ENCODE measurements at regions not wholly inside any gene's neighbourhood (a gene's known extent, or its start where the extent isn't known, plus 50 kb on each side); places are given as distances from the start of the nearest gene placed in this dataset.
"Not testable (repeated sequence)": the region's sequence is repeated elsewhere in the genome, so short reads cannot be mapped to it uniquely, and the experiment has no call there.

GRCh38 chr6:94562846-94563245, 1014.5 kb upstream of the MANEA start:
- Histone ChIP-seq H3K27ac (no peak overlapping the region), H3K9me3 (no peaks in the 10 kb centered on the region), H3K4me3 (no peak overlapping the region), H3K27me3 (no peaks in the 10 kb centered on the region), H3K4me1 (no peaks in the 10 kb centered on the region), H3K36me3 (no peaks in the 10 kb centered on the region)
- DNase-seq (ENCODE audit: extremely low spot score in 2 of 2), result no peak
- intact Hi-C loops (cut with DNase I), result no loop called here
- TF ChIP-seq POLR2AphosphoS5 (IDR thresholded peaks at IDR 0.05; ENCODE audit: insufficient read depth in 1 of 2, low read depth in 1 of 2), result no peak
- TF ChIP-seq CTCF (IDR thresholded peaks at IDR 0.05), result no peak
- no peak for TF ChIP-seq POLR2A (IDR thresholded peaks at IDR 0.05)

- Histone ChIP-seq H3K4me1 (no peaks in the 10 kb centered on the region), H3K9me3 (no peaks in the 10 kb centered on the region), H3K27ac (no peak overlapping the region), H3K4me3 (no peak overlapping the region), H3K36me3 (no peaks in the 10 kb centered on the region), H3K27me3 (no peaks in the 10 kb centered on the region)
- intact Hi-C loops (cut with DNase I), result no loop called here
- no peak for DNase-seq (ENCODE audit: extremely low spot score in 2 of 2)
- TF ChIP-seq POLR2AphosphoS5 (IDR thresholded peaks at IDR 0.05; ENCODE audit: insufficient read depth in 1 of 2, low read depth in 1 of 2) (no peak), POLR2A (IDR thresholded peaks at IDR 0.05) (no peak), CTCF (IDR thresholded peaks at IDR 0.05) (no peak)
Measured at GRCh38 chr6:94559829-94560537, 1017.4 kb upstream of the MANEA start.

DNA sequence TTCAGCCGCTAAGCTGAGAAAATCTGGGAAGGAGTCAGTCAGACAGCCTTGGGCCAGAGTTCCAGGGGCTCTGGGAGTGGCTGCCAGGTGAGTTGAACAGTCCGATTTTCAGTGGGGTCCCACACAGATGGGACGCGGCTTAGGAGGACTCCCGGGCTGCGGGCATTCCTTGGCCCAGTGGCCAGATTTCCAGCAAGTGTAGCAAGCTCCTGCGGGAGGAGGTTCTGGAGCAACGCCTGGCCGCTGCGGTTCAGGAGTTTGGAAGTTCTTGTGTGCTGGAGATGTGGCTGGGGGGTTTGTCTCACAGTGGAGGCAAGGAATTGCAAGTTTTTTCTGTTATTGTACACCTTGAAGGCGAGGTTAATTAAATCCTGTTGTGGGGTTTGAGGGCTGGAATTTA, 1020.1 kb upstream of the MANEA start:
- DNase-seq (ENCODE audit: extremely low spot score in 2 of 2), result not testable (repeated sequence)

GRCh38 chr6:94548201-94548600, 1029.1 kb upstream of the MANEA start:
- TF ChIP-seq POLR2AphosphoS5 (IDR thresholded peaks at IDR 0.05; ENCODE audit: insufficient read depth in 1 of 2, low read depth in 1 of 2), result no peak
- no peak overlapping the region for H3K4me3 ChIP-seq
- H3K4me1 ChIP-seq, result no peaks in the 10 kb centered on the region
- H3K36me3 ChIP-seq, result no peaks in the 10 kb centered on the region
- DNase-seq (ENCODE audit: extremely low spot score in 2 of 2), result no peak
- H3K27me3 ChIP-seq, result no peaks in the 10 kb centered on the region
- intact Hi-C loops (cut with DNase I), result no loop called here
- no peaks in the 10 kb centered on the region for H3K9me3 ChIP-seq
- no peak overlapping the region for H3K27ac ChIP-seq

More for the DNA sequence above, 1020.1 kb upstream of the MANEA start:
- H3K4me1 ChIP-seq; H3K4me3 ChIP-seq; H3K9me3 ChIP-seq; H3K36me3 ChIP-seq; intact Hi-C loops (cut with DNase I); H3K27me3 ChIP-seq; H3K27ac ChIP-seq: not testable (repeated sequence)

DNA sequence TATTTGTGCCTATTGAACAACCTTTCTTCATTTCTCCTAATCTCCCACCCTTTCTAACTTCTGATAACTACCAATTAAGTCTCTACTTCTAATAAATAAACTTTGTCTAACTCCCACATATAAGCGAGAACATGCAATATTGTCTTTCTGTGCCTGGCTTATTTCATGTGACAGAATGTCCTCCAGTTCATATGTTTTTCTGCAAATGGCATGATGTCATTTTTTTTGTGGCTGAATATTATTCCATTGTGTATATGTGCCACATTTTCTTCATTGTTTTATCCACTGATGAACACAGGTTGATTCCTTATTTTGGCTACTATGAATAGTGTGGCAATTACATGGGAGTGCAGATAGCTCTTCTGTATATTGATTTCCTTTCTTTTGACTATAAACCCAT, 1041.5 kb upstream of the MANEA start:
- no peak overlapping the region for H3K4me3 ChIP-seq
- DNase-seq (ENCODE audit: extremely low spot score in 2 of 2), result no peak
- H3K36me3 ChIP-seq, result no peaks in the 10 kb centered on the region
- no peak for TF ChIP-seq POLR2A (IDR thresholded peaks at IDR 0.05)
- no peak for TF ChIP-seq CTCF (IDR thresholded peaks at IDR 0.05)
- no peak for TF ChIP-seq POLR2AphosphoS5 (IDR thresholded peaks at IDR 0.05; ENCODE audit: insufficient read depth in 1 of 2, low read depth in 1 of 2)
- H3K27ac ChIP-seq, result no peak overlapping the region
- intact Hi-C loops (cut with DNase I), result no loop called here
- no peaks in the 10 kb centered on the region for H3K9me3 ChIP-seq
- no peaks in the 10 kb centered on the region for H3K4me1 ChIP-seq
- no peaks in the 10 kb centered on the region for H3K27me3 ChIP-seq

- no peak overlapping the region for H3K27ac ChIP-seq
- H3K9me3 ChIP-seq, result no peaks in the 10 kb centered on the region
- no peaks in the 10 kb centered on the region for H3K4me1 ChIP-seq
- no peaks in the 10 kb centered on the region for H3K36me3 ChIP-seq
- H3K27me3 ChIP-seq, result no peaks in the 10 kb centered on the region
- intact Hi-C loops (cut with DNase I), result no loop called here
- TF ChIP-seq POLR2A (IDR thresholded peaks at IDR 0.05), result no peak
- no peak for TF ChIP-seq POLR2AphosphoS5 (IDR thresholded peaks at IDR 0.05; ENCODE audit: insufficient read depth in 1 of 2, low read depth in 1 of 2)
- TF ChIP-seq CTCF (IDR thresholded peaks at IDR 0.05), result no peak
- DNase-seq (ENCODE audit: extremely low spot score in 2 of 2), result no peak
- no peak overlapping the region for H3K4me3 ChIP-seq
Measured at GRCh38 chr6:94511502-94512088, 1065.7 kb upstream of the MANEA start.
